ENCODE measurements at regions not wholly inside any gene's neighbourhood (a gene's known extent, or its start where the extent isn't known, plus 50 kb on each side); places are given as distances from the start of the nearest gene placed in this dataset.
A peak's percentile ranks its signal among the peaks of the same experiment; 100 is the strongest.

DNA sequence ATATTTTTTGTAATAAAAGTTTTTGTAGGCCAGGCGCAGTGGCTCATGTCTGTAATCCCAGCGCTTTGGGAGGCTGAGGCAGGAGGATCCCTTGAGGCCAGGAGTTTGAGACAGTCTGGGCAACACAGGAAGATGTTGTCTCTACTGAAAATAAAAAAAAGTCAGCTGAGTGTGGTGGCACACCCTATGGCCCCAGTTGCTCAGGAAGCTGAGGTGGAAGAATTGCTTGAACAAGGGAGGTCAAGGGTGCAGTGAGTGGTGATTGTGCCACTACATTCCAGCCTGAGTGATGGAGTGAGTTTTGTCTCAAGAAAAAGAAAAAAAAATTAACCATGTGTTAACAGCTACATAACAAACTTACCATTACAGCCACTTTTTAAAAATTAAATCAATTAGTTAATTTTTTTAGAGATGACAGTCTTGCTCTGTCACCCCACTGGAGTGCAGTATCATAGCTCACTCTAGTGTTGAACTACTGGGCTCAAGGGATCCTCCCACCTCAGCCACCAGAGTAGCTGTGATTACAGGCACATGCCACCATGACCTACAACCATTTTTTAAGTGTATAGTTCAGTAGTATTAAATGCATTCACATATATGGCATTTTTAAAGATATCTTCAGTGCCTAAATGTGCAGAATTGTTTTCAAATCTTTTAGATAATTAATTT is 67.2 kb upstream of the ACYP2 start:
- TF ChIP-seq CTCF (conservative IDR thresholded peaks at IDR 0.05; ENCODE audit: control insufficient read depth, insufficient read depth, low read depth, low read length), result no peak
- no peak for DNase-seq (ENCODE audit: low read depth)
- no peak overlapping the region for H3K4me3 ChIP-seq (ENCODE audit: control insufficient read depth, low read depth, low read length)

GRCh38 chr2:54047658-54048057 is 67.8 kb upstream of the ACYP2 start:
- no peak for DNase-seq (ENCODE audit: low read depth)
- H3K4me3 ChIP-seq (ENCODE audit: control insufficient read depth, low read depth, low read length), result no peak overlapping the region
- TF ChIP-seq CTCF (conservative IDR thresholded peaks at IDR 0.05; ENCODE audit: control insufficient read depth, insufficient read depth, low read depth, low read length), result no peak

DNA sequence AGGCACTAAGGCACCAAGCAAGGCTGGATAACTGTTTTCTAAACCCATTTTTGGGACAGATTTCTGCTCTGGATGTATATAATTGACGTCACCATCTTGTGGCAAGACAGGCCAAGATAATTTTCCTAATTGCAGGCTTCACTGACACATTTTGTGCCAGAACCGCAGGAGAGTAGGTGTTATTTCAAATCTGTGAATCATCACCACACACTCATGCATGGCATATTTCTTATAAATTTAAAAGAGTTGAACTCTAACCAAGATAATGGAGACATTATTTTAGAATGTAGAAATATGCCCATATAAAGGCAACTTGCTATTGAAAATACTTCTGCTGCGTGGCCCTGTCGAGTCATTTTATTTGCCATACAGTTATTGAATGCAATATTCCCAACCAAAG is 68.3 kb upstream of the ACYP2 start:
- no peak for TF ChIP-seq CTCF (conservative IDR thresholded peaks at IDR 0.05; ENCODE audit: control insufficient read depth, insufficient read depth, low read depth, low read length)
- DNase-seq (ENCODE audit: low read depth), result no peak
- no peak overlapping the region for H3K4me3 ChIP-seq (ENCODE audit: control insufficient read depth, low read depth, low read length)

DNA sequence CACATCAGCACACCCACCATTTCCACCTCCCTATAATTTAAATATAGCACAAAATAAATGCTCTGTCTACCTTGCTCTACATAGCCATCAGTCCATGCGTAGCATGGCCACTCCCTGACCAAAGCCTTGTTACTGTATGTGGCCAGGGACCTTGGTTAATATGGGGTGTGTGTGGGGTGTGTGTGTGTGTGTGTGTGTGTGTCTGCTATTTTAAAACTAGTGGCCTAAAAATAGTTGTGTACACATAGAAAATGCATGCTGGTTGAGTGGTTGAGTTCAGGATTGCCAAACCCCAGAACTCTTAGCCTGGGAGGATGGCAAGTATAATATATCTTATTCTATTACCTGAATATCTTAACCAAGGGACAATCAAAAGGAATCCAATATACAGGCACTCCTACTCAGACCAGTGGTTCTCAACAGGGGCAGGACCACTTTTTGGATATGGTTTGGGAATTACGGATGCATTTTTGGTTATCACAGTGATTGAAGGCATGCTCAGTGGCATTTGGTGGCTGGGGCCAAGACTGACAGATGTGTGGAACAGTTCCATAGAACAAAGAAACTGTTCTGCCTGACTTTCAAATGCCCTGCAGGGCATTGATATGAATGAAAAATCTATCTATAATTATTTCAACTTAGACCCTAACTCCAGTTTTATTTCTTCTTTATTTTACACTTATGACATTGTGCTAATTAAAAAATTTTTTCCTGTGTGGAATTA is 72.3 kb upstream of the PSME4 start:
- DNase-seq (ENCODE audit: low read depth), result no peak
- no peak for TF ChIP-seq CTCF (conservative IDR thresholded peaks at IDR 0.05; ENCODE audit: control insufficient read depth, insufficient read depth, low read depth, low read length)
- no peak overlapping the region for H3K4me3 ChIP-seq (ENCODE audit: control insufficient read depth, low read depth, low read length)

GRCh38 chr2:54042341-54042740 is 71.5 kb upstream of the PSME4 start:
- DNase-seq (ENCODE audit: low read depth), result peak; percentile 27
- no peak for TF ChIP-seq CTCF (conservative IDR thresholded peaks at IDR 0.05; ENCODE audit: control insufficient read depth, insufficient read depth, low read depth, low read length)
- no peak overlapping the region for H3K4me3 ChIP-seq (ENCODE audit: control insufficient read depth, low read depth, low read length)

DNA sequence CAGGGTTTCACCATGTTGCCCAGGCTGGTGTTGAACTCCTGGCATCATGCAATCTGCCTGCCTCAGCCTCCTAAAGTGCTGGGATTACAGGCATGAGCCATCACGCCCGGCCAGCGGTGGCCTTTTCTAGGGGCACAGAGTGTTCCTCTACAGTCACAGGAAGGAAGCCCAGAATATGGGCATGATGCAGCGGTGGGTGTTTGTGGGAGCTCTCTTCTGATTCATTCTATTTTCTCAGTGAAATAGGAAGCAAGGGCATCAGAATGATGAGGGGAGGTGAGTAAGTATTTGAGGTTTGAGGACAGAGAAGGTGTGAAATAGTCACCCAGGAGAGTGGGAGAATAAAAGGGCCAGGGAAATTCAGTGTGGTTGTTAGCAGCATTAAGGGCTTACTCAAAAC is 70.3 kb upstream of the PSME4 start:
- H3K4me3 ChIP-seq (ENCODE audit: control insufficient read depth, low read depth, low read length), result no peak overlapping the region
- no peak for TF ChIP-seq CTCF (conservative IDR thresholded peaks at IDR 0.05; ENCODE audit: control insufficient read depth, insufficient read depth, low read depth, low read length)
- peak; percentile 78 for DNase-seq (ENCODE audit: low read depth)

All from fibroblast of mammary gland (primary cell).